ENCODE measurements at regions not wholly inside any gene's neighbourhood (a gene's known extent, or its start where the extent isn't known, plus 50 kb on each side); places are given as distances from the start of the nearest gene placed in this dataset.
"Not testable (repeated sequence)": the region's sequence is repeated elsewhere in the genome, so short reads cannot be mapped to it uniquely, and the experiment has no call there.

DNA sequence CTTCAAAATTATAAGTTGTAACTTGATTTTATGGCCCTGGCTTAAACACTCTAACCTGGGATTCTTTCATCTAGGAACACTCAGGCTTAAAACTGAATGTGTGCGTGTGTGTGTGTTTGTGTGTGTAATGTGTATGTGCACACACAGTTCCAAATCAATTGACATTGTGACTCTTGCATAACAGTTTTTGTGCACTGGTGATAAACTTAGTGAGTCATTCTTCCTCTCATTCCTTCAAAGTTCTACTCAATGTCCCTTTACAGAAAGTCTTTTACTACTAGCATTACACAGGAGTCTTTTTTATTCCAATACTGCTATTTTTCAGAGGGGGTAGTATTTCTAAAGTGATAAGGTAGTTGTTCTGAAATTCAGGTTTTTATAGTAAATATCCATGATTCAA is 943.6 kb downstream of the KCNT2 start:
- Mint-ChIP-seq H3K36me3 (ENCODE audit: low read depth) (no peaks in the 10 kb centered on the region), H3K27ac (no peak overlapping the region), H3K4me1 (no peaks in the 10 kb centered on the region), H3K27me3 (no peaks in the 10 kb centered on the region), H3K9me3 (peaks cover 4% of the 10 kb centered on the region), H3K4me3 (no peak overlapping the region)
- ATAC-seq (replicated peaks): no peak

GRCh38 chr1:195663549-195664280 is 944.5 kb downstream of the KCNT2 start:
- no peak overlapping the region for H3K4me3 Mint-ChIP-seq
- H3K36me3 Mint-ChIP-seq (ENCODE audit: low read depth): no peaks in the 10 kb centered on the region
- no peak overlapping the region for H3K27ac Mint-ChIP-seq
- ATAC-seq (replicated peaks): no peak
- H3K4me1 Mint-ChIP-seq: no peaks in the 10 kb centered on the region
- peaks cover 4% of the 10 kb centered on the region for H3K9me3 Mint-ChIP-seq
- H3K27me3 Mint-ChIP-seq: no peaks in the 10 kb centered on the region

GRCh38 chr1:195656780-195657179 is 951.5 kb downstream of the KCNT2 start:
- H3K4me1 Mint-ChIP-seq: no peaks in the 10 kb centered on the region
- H3K4me3 Mint-ChIP-seq: no peak overlapping the region
- no peaks in the 10 kb centered on the region for H3K27me3 Mint-ChIP-seq
- H3K9me3 Mint-ChIP-seq: peaks cover 4% of the 10 kb centered on the region
- H3K27ac Mint-ChIP-seq: no peak overlapping the region
- no peaks in the 10 kb centered on the region for H3K36me3 Mint-ChIP-seq (ENCODE audit: low read depth)
- ATAC-seq (replicated peaks): no peak

- not testable (repeated sequence) for ATAC-seq (replicated peaks); H3K4me1 Mint-ChIP-seq; H3K27me3 Mint-ChIP-seq; H3K36me3 Mint-ChIP-seq (ENCODE audit: low read depth); H3K4me3 Mint-ChIP-seq; H3K27ac Mint-ChIP-seq
- H3K9me3 Mint-ChIP-seq: peaks cover 14% of the 10 kb centered on the region
Measured at GRCh38 chr1:195648875-195649274, 959.4 kb downstream of the KCNT2 start.

- Mint-ChIP-seq H3K27me3 (no peaks in the 10 kb centered on the region), H3K9me3 (no peaks in the 10 kb centered on the region), H3K4me3 (no peak overlapping the region), H3K4me1 (no peaks in the 10 kb centered on the region), H3K27ac (no peak overlapping the region), H3K36me3 (ENCODE audit: low read depth) (no peaks in the 10 kb centered on the region)
- no peak for ATAC-seq (replicated peaks)
Measured at GRCh38 chr1:195637539-195637938, 970.7 kb downstream of the KCNT2 start.

GRCh38 chr1:195618287-195618686 is 990.0 kb downstream of the KCNT2 start:
- ATAC-seq (replicated peaks): peak; percentile 24
- Mint-ChIP-seq H3K27me3 (no peaks in the 10 kb centered on the region), H3K36me3 (ENCODE audit: low read depth) (no peaks in the 10 kb centered on the region), H3K27ac (no peak overlapping the region), H3K4me1 (no peaks in the 10 kb centered on the region), H3K9me3 (peaks cover 8% of the 10 kb centered on the region), H3K4me3 (no peak overlapping the region)

DNA sequence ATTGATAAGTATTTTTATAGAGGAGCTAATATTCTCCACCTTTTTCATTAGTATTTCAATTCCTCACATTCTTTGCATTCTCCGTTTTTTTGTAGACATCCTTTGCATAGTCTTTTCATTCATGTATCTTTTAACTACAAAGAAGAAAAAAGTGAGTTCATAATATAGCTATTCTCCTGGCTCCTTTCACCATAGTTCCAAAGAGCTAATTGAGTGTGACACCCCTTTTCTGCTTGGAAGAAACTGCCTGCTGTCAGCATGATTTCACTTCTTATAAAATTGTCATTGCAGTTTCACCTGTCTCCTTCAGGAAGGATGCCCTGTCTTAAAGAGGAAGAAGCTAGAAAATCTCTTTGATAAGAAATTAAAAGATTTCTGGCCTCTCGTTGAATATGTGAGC is 991.1 kb downstream of the KCNT2 start:
- H3K4me1 Mint-ChIP-seq: no peaks in the 10 kb centered on the region
- H3K27me3 Mint-ChIP-seq: no peaks in the 10 kb centered on the region
- ATAC-seq (replicated peaks): no peak
- peaks cover 3% of the 10 kb centered on the region for H3K9me3 Mint-ChIP-seq
- H3K36me3 Mint-ChIP-seq (ENCODE audit: low read depth): no peaks in the 10 kb centered on the region
- no peak overlapping the region for H3K4me3 Mint-ChIP-seq
- H3K27ac Mint-ChIP-seq: no peak overlapping the region

GRCh38 chr1:195608883-195609282 is 999.4 kb downstream of the KCNT2 start:
- Mint-ChIP-seq H3K27me3 (no peaks in the 10 kb centered on the region), H3K9me3 (peaks cover 7% of the 10 kb centered on the region), H3K36me3 (ENCODE audit: low read depth) (no peaks in the 10 kb centered on the region), H3K4me1 (no peaks in the 10 kb centered on the region), H3K27ac (no peak overlapping the region), H3K4me3 (no peak overlapping the region)
- no peak for ATAC-seq (replicated peaks)

- Mint-ChIP-seq H3K4me1 (no peaks in the 10 kb centered on the region), H3K4me3 (no peak overlapping the region), H3K27ac (no peak overlapping the region), H3K9me3 (peaks cover 11% of the 10 kb centered on the region), H3K36me3 (ENCODE audit: low read depth) (no peaks in the 10 kb centered on the region), H3K27me3 (no peaks in the 10 kb centered on the region)
- no peak for ATAC-seq (replicated peaks)
Measured at GRCh38 chr1:195606483-195606882, 1001.8 kb downstream of the KCNT2 start.

GRCh38 chr1:195604287-195604686 is 1004.0 kb downstream of the KCNT2 start:
- no peak for ATAC-seq (replicated peaks)
- H3K4me1 Mint-ChIP-seq: no peaks in the 10 kb centered on the region
- H3K9me3 Mint-ChIP-seq: peaks cover 11% of the 10 kb centered on the region
- H3K27ac Mint-ChIP-seq: no peak overlapping the region
- H3K36me3 Mint-ChIP-seq (ENCODE audit: low read depth): no peaks in the 10 kb centered on the region
- H3K4me3 Mint-ChIP-seq: no peak overlapping the region
- no peaks in the 10 kb centered on the region for H3K27me3 Mint-ChIP-seq

- ATAC-seq (replicated peaks): no peak
- no peak overlapping the region for H3K27ac Mint-ChIP-seq
- no peaks in the 10 kb centered on the region for H3K36me3 Mint-ChIP-seq (ENCODE audit: low read depth)
- no peaks in the 10 kb centered on the region for H3K27me3 Mint-ChIP-seq
- peaks cover 7% of the 10 kb centered on the region for H3K9me3 Mint-ChIP-seq
- no peaks in the 10 kb centered on the region for H3K4me1 Mint-ChIP-seq
- no peak overlapping the region for H3K4me3 Mint-ChIP-seq
Measured at GRCh38 chr1:195597891-195598290, 1010.3 kb downstream of the KCNT2 start.

GRCh38 chr1:195594773-195595172 is 1013.5 kb downstream of the KCNT2 start:
- peak overlapping the region; percentile 43 for H3K4me3 Mint-ChIP-seq
- no peaks in the 10 kb centered on the region for H3K27me3 Mint-ChIP-seq
- H3K36me3 Mint-ChIP-seq (ENCODE audit: low read depth): no peaks in the 10 kb centered on the region
- no peak for ATAC-seq (replicated peaks)
- no peaks in the 10 kb centered on the region for H3K4me1 Mint-ChIP-seq
- H3K9me3 Mint-ChIP-seq: no peaks in the 10 kb centered on the region
- H3K27ac Mint-ChIP-seq: no peak overlapping the region

DNA sequence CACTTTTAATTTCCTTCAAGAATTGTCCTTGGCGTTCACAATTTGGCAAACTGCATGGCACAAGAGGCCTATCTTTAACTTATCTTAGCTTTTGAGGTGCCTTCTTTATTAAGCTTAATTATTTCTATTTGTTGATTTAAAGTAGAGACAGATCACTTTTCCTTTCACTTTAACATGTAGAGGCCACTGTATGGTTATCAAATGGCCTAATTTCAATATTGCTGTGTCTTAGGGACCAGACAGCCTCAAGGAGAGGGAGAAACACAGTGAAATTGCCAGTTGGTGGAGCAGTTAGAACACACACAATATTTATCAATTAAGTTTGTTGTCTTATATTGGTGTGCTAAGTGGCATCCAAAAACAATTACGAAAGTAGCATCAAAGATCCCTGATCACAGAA is 1013.9 kb downstream of the KCNT2 start:
- Mint-ChIP-seq H3K4me3 (peak overlapping the region; percentile 43), H3K27ac (no peak overlapping the region), H3K4me1 (no peaks in the 10 kb centered on the region), H3K9me3 (no peaks in the 10 kb centered on the region), H3K27me3 (no peaks in the 10 kb centered on the region), H3K36me3 (ENCODE audit: low read depth) (no peaks in the 10 kb centered on the region)
- no peak for ATAC-seq (replicated peaks)

DNA sequence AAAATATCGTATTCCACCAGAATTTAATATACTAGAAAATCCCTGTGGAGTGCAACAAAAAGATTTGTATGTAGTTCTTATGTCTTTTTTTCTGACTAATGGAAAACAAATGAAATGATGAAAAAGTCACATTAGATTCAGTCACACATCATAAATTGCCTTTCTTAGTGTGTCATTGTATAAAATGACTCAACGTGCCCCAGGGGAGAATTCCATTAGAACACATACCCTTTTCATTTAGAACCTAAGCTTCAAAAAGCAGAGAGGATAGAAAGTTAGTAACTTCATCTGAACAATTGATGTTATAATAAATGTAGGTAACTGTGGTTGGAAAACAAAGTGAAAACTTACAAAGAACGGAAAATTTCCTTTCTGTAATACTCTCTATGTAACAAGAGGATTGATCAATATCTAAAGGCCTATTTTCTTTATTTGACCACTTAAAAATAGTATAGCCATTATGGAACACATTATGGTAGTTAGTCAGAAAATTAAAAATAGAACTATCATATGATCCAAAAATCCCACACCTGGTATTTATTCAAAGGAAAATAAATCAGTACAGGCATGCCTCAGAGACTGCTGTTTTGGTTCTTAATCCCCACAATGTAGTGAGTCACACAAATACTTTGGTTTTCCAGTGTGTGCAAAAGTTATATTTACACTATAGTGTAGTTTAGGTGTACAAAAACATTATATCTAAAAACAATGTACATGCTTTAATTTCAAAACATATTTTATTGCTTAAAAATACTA is 1016.1 kb downstream of the KCNT2 start:
- H3K4me1 Mint-ChIP-seq: no peaks in the 10 kb centered on the region
- no peak for ATAC-seq (replicated peaks)
- H3K9me3 Mint-ChIP-seq: peaks cover 3% of the 10 kb centered on the region
- no peak overlapping the region for H3K4me3 Mint-ChIP-seq
- H3K27me3 Mint-ChIP-seq: no peaks in the 10 kb centered on the region
- no peak overlapping the region for H3K27ac Mint-ChIP-seq
- H3K36me3 Mint-ChIP-seq (ENCODE audit: low read depth): no peaks in the 10 kb centered on the region

- Mint-ChIP-seq H3K4me3 (no peak overlapping the region), H3K4me1 (no peaks in the 10 kb centered on the region), H3K36me3 (ENCODE audit: low read depth) (no peaks in the 10 kb centered on the region), H3K27me3 (no peaks in the 10 kb centered on the region), H3K27ac (no peak overlapping the region), H3K9me3 (peaks cover 3% of the 10 kb centered on the region)
- no peak for ATAC-seq (replicated peaks)
Measured at GRCh38 chr1:195590649-195591048, 1017.6 kb downstream of the KCNT2 start.

All from activated T-helper 17 cell treated with anti-CD3 and anti-CD28 coated beads, Interleukin-2, amount 50 U/mL, for 72 hours (primary cell).